Epidermal melanocyte (primary cell): ENCODE measurements at regions not wholly inside any gene's neighbourhood (a gene's known extent, or its start where the extent isn't known, plus 50 kb on each side); places are given as distances from the start of the nearest gene placed in this dataset.

Experiments
- DNase-seq: peaks from one replicate; pipeline ENCODE4 v3.0.0; 2011; ENCODE audit warnings: low spot score; ENCODE audit not compliant: insufficient read length

- no peak for DNase-seq
Observed at GRCh38 chr2:238698451-238699306, 149.2 kb upstream of the TWIST2 start.

DNA sequence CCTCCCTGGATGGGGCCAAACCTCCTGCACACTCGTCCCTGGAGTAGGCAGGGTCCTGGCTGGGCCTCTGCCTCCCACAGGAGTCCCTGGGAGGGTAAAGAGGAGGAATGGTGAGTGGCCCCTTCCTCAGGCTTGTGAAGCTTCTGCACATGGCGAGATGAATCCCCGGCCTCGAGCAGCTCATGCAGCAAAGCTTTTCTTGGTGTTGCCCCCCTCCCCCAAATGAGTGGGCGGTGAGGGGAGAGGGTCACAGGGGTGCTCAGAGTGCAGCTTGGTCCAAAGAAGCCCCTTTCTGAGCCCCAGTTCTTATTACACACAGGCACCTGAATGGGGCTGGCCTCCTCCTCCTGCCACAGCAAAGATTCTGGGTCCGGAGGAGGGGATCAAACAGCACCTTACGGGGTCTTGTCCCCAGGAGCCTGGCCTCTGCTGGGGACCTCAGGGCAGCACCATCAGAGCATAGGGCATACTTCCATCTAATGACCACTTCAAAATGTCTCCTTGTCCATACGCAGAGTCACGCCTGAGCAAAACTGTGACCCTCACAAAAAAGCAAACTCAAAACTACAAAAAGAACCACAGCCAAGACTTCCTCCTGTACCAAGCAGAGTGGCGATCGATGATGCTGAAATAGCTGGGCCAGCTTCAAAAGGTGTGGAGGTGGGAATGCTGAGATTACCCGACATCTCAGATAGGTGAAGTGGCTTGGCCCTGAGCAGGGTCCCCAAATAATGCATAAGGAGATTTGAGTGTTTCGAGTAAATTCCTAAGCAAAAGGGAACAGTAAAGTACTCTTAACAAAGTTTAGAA lies 148.4 kb upstream of the TWIST2 start:
- DNase-seq: no peak

DNA sequence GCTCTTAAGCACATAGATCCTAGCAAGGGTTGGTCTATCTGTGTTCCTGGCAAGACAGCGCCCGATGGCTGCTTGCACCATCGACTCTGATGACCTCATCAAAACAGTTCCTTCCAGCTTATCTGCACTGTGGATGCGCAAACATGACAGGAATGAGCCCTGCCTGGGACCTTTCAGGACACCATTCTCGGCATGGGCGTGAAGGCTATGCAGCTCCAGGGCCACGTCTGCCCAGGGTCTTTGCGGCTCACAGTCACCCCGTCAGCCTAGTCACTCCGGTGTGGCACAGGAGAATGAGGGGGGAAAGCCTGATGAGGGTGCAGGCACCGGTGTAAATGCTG lies 147.8 kb upstream of the TWIST2 start:
- DNase-seq: no peak

GRCh38 chr2:238700506-238701340 lies 147.2 kb upstream of the TWIST2 start:
- DNase-seq: no peak

DNA sequence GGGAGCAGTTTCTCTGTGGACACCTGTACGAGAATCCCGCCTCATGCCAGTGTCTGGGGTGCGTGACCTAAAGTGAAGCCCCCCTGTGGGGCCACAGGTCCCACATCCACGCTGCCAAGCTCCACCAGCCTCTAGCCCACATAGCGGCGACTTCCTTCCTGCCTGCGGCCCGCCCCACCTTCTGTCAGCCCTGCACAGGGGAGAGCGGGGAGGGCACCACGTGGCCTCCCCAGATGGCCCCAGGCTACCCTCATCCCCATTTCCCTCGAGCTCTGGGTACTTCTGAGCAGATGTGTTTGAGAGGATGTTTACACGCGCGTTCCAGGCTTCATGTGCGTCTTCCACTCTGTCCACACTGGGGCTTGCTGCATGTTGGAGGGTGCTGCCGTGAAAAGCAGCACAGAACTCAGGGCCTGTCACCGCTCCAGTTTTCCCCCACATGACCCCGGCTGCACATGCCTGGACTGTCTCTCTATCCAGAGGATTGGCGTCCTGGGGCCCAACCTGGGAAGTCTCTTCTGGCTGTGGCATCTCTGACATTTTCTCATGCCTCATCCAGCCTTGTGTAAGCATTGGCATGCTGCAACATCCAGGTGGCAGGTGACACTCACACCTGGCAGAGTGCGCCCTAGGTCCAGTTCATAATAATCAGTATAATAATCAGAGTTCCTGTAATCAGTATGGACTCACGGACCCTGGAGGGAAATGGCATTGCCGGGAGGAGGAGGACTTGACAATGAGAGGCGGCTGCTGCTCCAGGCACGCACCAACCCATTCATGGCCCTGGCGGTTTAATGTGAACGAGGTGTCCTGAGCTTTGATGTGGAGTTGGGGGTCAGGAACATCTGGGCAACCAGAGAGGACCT lies 146.3 kb upstream of the TWIST2 start:
- DNase-seq: no peak

GRCh38 chr2:238702276-238703052 lies 145.4 kb upstream of the TWIST2 start:
- no peak for DNase-seq

GRCh38 chr2:238703053-238703415 lies 144.9 kb upstream of the TWIST2 start:
- DNase-seq: no peak

GRCh38 chr2:238703436-238703835 lies 144.4 kb upstream of the TWIST2 start:
- no peak for DNase-seq

- no peak for DNase-seq
Observed at GRCh38 chr2:238704471-238705225, 143.2 kb upstream of the TWIST2 start.

GRCh38 chr2:238706163-238706562 lies 141.7 kb upstream of the TWIST2 start:
- DNase-seq: no peak

DNA sequence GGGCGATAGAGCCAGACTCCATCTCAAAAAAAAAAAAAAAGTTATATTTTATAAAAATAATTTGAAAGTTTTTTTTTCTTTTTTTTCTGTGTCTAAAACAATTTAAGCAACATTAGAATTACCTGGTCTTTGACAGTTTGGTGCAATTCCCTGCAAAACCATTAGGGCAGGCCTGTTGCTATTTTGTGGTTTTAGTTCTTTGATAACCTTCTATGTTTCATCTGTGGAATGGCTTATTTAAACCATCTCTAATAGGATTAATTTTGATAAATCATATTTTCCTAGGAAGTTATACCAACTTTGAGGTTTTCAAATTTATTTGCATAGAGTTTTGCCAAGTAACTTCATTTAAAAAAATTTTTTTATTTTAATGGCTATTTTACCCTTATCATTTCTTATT lies 141.2 kb upstream of the TWIST2 start:
- DNase-seq: no peak

DNA sequence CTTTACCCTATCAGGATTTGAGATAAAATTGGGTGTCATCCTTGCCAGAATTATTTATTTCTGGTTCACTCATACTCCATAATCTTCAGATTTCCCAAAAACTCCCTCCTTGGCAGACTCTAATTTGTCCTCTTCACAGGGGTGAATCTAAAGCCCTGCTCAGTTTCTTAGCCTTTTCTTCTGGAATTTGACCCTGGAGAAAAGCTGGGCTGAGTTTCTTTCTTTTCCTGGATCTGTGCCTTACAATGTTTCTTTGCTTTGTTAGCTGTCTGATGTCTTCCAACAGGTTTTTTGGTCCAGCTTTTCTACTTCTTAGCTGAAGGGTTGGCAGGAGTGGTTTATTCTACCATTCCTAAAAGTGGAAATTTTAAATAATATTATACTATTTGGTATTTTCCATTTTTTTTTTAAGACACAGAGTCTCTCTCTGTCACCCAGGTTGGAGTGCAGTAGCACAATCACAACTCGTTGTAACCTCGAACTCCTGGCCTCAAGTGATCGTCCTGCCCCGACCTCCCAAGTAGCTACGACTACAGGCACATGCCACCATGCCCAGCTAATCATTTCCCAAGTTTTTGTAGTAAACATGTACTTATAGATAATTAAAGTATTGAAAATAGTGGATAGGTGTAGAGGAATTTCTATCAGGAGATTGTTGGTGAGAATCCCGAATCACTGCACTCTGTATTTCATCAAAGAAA lies 138.4 kb upstream of the TWIST2 start:
- DNase-seq: no peak

GRCh38 chr2:238710032-238710735 lies 137.7 kb upstream of the TWIST2 start:
- DNase-seq: peak; percentile 57

DNA sequence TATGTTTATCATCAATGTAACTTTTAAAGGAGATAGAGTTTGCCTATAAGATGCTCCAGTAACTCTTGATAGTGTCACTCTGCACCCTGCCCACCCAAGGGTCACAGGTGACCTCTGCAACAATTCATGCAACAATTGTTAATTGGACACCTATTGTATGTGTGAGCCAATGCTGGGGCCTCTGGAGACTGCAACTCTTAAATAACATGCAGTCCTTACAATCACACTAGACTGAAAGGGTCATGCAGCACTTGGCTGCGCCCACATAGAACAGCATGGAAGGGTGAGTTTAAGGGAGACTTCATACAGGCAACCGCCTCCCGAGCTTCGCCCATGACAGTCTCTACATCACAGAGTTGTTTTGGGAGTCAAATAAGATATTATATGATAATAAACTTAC lies 137.1 kb upstream of the TWIST2 start:
- DNase-seq: no peak

GRCh38 chr2:238711346-238711745 lies 136.5 kb upstream of the TWIST2 start:
- no peak for DNase-seq

DNA sequence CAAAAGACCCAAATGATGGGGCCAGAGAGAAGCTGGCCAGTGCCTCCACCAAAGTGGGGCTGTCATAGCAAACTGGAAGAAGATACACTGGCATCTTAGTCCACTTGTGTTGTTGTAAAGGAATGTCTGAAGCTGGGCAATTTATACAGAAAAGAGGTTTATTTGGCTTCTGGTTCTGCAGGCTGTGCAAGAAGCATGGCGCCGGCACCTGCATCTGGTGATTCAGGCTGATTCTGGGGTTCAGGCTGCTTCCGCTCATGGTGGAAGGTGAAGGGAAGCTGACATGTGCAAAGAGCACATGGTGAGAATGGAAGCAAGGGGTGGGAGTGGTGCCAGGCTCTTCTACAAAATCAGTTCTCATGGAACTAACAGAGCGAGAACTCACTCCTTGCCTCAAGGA lies 135.9 kb upstream of the TWIST2 start:
- DNase-seq: no peak

DNA sequence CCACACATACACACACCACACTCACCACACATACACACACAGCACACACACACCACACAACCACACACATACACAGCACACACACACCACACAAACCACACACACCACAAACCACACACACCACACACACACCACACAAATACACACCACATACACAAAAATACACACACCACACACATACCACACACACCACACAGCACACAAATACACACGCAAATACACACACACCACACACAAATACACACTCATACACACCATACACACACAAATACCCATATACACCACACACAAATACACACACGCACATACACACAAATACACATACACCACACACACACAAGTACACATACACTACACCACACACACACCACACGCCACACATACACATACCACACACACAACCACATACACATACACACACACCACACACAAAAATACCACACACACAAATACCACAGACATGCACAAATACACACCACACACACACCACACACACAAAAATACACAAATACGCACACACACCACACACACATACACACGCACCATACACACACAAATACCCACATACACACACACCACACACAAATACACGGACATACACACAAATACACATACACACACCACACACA lies 134.6 kb upstream of the TWIST2 start:
- DNase-seq: no peak

DNA sequence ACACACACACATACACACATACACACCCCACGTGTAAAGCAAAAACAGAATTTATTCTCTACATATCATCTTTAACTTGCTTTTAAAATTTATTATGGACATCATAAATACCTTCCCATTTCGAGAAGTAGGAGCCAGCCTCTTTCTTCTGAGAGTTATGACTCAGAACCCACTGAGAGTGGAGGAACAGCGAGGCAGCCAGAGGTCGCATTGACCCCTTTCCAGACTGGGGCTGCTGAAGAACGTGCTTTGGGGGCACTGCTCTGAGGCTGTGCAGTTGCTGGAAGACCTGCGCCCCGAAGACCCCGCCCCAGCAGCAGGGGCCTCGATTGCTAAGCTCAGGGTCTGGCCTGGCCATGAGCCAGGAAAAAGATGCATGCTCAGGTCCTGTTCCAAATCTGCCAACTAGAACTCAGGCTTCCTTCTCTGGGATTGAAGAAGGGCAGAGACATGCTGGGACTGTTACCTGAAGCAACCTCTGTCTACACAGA lies 133.8 kb upstream of the TWIST2 start:
- no peak for DNase-seq
